Activated CD8-positive, alpha-beta memory T cell treated with anti-CD3 and anti-CD28 coated beads for 36 hours (primary cell): ENCODE measurements at regions not wholly inside any gene's neighbourhood (a gene's known extent, or its start where the extent isn't known, plus 50 kb on each side); places are given as distances from the start of the nearest gene placed in this dataset.

Experiments
- CTCF ChIA-PET: fragments of 350-600 bp; sonication (Branson Sonifier 250); formaldehyde crosslinking; loops from one replicate; lab custom pipeline; 2021; ENCODE audit warnings: antibody characterized with exemption; lab: Charles Lee
- POLR2A ChIA-PET: fragments of 350-600 bp; sonication (Branson Sonifier 250); formaldehyde crosslinking; loops from one replicate; lab custom pipeline; 2021; ENCODE audit warnings: antibody characterized with exemption; lab: Charles Lee

- POLR2A ChIA-PET, result interaction anchor here (0.5 kb wide), 1 partner anchor 405 kb away, joined by 3 read pairs; no protein-coding TSS in a partner anchor
- CTCF ChIA-PET, result no interaction called here
These were observed 248.7 kb upstream of the PELI2 start for GRCh38 chr14:55869397-55870049.

DNA sequence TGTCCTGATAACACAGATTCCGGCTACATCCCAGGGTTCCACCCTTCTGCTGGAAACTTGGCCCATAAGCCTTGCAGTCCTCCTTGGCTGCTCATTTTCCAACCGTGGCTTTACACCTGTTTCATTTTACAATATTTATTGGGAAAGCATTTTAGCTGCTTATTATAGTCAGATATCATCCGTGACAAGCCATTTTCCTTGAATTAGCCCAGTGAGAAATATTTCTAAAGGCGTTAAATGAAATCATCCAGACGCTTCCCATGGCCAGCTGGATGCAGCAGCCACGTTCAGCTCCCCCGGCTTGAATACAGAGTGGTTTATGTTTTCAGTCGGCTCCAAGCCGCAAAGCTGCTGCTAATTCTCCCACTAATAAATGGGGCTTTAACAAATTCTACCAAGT lies 245.0 kb upstream of the PELI2 start:
- ChIA-PET CTCF (no interaction called here), POLR2A (no interaction called here)

GRCh38 chr14:55874785-55875184 lies 243.4 kb upstream of the PELI2 start:
- CTCF ChIA-PET, result no interaction called here
- POLR2A ChIA-PET, result no interaction called here

DNA sequence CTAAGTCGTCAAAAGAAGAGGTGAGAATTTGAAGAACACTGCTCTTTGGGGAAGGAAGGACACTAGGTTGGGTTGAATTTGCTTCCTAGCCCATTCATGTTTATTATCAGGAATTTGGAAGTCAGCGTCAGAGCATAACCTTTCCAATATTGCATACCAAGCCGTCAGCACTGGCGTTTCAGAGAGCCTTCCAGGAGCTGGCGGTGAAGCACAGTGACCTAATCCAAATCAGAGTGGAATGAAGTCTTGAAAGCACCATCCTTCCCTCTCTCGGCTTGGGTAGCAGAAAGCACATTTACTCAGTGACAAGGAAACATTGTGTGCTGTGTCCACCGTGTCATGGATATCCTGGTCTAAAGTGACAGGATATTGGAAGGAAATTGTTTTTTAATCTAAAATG lies 240.3 kb upstream of the PELI2 start:
- ChIA-PET CTCF (no interaction called here), POLR2A (no interaction called here)

- CTCF ChIA-PET, result no interaction called here
- POLR2A ChIA-PET, result no interaction called here
These were observed 236.5 kb upstream of the PELI2 start for GRCh38 chr14:55881577-55882241.

GRCh38 chr14:55884819-55885218 lies 233.4 kb upstream of the PELI2 start:
- POLR2A ChIA-PET, result no interaction called here
- CTCF ChIA-PET, result no interaction called here

- CTCF ChIA-PET, result no interaction called here
These were observed 229.1 kb upstream of the PELI2 start for GRCh38 chr14:55889124-55889523.

GRCh38 chr14:55891692-55892091 lies 226.5 kb upstream of the PELI2 start:
- ChIA-PET CTCF (no interaction called here), POLR2A (no interaction called here)

More at GRCh38 chr14:55889124-55889523, 229.1 kb upstream of the PELI2 start:
- POLR2A ChIA-PET, result no interaction called here

DNA sequence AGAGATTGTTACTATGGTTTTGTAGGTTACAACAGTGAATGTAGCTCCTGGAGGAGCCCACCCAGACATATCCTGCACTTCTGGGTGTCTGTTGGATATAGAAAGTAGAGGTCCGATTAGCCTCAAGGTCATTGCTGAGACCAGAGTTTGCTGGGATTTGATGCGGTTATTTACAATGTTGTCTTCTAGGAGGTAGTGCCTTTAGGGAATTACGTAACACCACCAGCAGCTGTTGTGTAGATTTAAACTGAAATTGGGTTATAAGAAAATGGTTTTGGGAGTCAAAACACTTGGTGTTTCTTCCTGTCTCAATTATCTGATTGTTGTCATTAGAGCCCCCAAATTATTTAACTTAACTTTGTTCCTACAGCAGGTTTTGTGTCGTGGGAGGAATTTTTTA lies 225.3 kb upstream of the PELI2 start:
- POLR2A ChIA-PET, result no interaction called here
- CTCF ChIA-PET, result no interaction called here

DNA sequence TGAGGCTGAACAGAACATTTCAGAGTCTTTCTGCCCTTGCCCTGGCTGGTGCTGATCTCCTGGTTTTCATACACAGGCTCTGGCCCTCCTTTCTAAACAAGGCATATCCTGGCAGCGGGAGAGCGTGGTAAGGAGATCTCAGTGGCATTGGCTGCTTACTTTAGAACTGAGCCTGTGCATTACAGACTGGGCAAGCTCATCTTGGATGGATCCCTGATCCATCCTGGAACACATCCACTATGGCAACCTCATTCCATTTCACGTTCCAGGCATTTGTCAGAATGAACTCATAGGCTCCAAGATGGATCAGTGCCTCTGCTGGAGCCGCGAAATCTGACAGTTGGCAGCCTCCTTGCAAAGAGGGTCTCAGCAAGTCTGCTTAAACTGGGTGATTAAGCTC lies 224.5 kb upstream of the PELI2 start:
- POLR2A ChIA-PET, result no interaction called here
- CTCF ChIA-PET, result no interaction called here

- ChIA-PET POLR2A (no interaction called here), CTCF (no interaction called here)
These were observed 221.2 kb upstream of the PELI2 start for GRCh38 chr14:55897031-55897430.

DNA sequence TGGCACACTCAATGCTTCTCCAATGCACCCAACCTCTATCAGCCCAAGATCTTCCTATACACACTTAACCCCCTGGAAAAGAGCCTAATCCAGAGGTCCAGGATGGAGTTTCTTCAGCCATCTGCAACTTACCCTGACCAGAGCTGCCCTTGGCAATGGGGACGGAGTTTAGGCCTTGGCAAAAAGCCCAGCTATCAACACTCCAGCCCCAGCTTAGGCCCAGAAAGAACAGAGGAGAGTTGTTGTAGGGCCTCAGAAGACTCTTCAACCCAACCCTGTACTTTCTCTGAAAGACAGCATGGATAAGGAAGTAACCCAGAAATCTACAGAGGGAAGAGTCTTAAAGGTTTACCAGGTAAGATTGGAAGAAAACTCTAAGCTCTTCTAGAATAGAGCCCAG lies 219.3 kb upstream of the PELI2 start:
- ChIA-PET CTCF (interaction anchor here (0.9 kb wide), 1 partner anchor 17 kb away, joined by 5 read pairs; no protein-coding TSS in a partner anchor), POLR2A (no interaction called here)

DNA sequence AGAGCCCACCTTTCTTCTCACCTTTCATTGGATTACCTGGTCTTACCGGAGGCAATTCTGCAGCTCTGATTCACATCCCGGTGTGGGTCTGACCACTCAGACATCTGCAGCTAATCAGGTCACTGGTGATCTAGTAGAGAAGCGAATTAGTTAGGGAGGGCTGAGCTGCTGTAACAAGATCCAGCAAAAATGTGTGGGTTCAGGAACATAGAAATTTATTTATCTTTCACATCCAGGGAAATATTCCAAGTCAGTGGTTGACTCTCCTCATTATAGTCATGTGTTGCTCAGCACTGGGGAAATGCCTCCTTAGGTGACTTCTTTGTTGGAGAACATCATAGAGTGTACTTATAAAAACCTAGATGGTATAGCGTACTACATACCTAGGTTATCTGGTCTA lies 218.7 kb upstream of the PELI2 start:
- CTCF ChIA-PET, result interaction anchor here (0.9 kb wide), 1 partner anchor 17 kb away, joined by 5 read pairs; no protein-coding TSS in a partner anchor

DNA sequence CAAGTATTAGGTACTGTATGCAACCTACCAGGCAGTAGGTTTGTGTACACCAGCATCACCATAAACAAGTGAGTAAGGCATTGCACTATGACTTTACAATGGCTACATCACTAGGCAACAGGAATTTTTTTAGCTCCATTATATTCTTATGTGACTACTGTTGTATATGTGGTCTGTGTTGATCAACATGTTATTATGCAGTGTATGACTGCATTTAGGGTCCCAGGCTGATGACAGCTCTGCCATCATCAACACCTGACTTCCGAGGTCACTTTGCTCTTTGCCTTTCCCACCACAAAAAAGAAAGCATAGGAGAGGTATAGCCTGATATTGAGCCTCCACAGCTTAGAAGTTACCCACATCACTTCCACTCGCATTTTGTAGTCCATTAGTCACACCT lies 217.5 kb upstream of the PELI2 start:
- ChIA-PET POLR2A (no interaction called here), CTCF (no interaction called here)

More for the DNA sequence above, 218.7 kb upstream of the PELI2 start:
- POLR2A ChIA-PET, result no interaction called here

DNA sequence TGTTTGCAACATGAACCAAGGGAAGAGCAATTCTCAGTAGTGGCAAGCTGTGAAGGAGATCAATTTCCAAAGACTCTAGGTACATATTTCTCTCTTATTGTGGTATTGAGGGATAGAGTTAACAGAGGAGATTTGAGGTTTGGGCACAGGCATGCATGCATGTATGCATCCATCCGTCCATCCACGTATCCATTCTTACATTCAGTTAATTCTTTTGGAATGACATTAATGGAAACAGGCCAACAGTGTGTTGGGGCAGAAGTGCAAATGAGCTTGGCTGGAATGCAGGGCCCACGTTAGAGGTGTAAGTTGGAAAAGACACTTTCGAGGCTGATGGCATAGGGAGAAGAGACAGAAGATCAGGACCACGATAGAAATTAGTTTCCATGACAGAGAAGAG lies 216.9 kb upstream of the PELI2 start:
- ChIA-PET POLR2A (no interaction called here), CTCF (no interaction called here)

DNA sequence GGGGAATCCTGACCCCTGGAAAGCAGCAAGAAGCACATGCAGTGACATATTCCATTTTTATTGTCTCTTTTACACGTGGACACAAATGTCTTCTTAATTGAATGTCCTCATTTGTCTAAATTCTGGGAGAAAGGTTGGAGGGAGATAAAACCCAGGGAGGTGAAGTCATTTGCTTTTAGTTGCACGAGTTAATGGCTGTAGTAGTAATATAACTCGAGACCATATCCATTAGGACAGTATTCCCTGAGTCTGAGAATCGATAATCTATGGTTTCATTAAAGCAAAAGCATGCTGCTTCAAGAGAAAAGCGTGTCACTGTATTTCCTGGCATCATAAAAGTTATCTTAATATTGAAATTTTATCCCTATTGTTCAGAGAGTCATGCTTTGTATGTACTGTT lies 216.0 kb upstream of the PELI2 start:
- POLR2A ChIA-PET, result no interaction called here
- CTCF ChIA-PET, result no interaction called here

GRCh38 chr14:55904086-55904485 lies 214.1 kb upstream of the PELI2 start:
- POLR2A ChIA-PET, result no interaction called here

DNA sequence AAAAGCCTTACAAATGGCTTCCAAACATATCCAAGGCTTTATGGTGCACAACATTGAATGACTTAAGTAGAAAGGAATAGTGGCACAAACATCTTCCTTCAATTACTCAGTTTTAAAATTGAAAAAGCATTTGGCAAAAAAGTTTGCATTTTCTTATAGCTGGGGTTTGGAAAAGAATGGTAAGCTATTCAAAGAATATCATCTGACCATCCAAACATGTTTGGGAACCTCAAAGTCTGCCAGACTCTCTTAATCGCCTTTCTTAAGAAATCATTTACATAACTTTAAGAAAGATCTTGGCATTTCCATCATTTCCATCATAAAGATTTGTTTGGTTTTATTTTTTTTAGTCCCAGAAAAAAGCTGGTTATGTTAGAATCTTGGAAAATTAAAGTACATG lies 210.1 kb upstream of the PELI2 start:
- ChIA-PET CTCF (no interaction called here), POLR2A (no interaction called here)

More at GRCh38 chr14:55904086-55904485, 214.1 kb upstream of the PELI2 start:
- CTCF ChIA-PET, result no interaction called here

GRCh38 chr14:55909879-55910278 lies 208.3 kb upstream of the PELI2 start:
- ChIA-PET POLR2A (no interaction called here), CTCF (no interaction called here)

DNA sequence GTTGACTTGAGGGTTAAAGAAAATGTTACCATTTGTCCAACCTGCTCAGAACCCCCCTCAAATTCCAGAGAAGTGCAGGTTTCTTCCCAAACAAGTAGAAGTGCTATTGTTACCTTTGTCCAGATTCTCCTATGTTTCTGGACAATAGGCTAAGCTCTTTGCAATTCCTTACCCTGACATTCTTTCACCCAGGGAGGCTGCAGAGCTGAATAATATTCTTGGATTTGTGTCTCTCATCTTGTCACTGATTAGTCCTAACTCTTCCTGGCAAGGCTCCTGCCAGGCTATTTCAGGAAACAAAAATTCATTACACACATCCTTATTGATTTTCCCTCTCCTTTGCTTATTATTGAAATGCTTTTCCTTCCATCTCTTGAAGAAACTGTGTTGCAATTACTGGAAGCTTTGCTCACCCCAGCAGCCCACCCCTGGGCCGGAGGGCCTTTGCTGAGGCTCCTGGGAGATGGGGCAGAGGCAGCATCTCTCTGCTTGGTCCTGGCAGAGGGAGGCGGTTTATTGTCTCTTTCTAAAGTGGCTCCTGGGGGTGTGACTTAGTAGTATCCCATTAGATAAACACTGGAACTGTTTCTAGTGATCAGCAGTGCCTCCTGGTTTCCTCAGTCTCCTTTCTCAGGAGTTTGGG lies 207.5 kb upstream of the PELI2 start:
- POLR2A ChIA-PET, result no interaction called here

GRCh38 chr14:55911776-55912175 lies 206.4 kb upstream of the PELI2 start:
- CTCF ChIA-PET, result no interaction called here
- POLR2A ChIA-PET, result no interaction called here

More for the DNA sequence above, 207.5 kb upstream of the PELI2 start:
- CTCF ChIA-PET, result no interaction called here
